UCSD-AML1 (cell line): ENCODE measurements at regions not wholly inside any gene's neighbourhood (a gene's known extent, or its start where the extent isn't known, plus 50 kb on each side); places are given as distances from the start of the nearest gene placed in this dataset.

Experiments
- DNase-seq: peaks from one replicate; lab custom pipeline; 2025; ENCODE audit not compliant: unreplicated experiment; lab: John Stamatoyannopoulos, UW

DNA sequence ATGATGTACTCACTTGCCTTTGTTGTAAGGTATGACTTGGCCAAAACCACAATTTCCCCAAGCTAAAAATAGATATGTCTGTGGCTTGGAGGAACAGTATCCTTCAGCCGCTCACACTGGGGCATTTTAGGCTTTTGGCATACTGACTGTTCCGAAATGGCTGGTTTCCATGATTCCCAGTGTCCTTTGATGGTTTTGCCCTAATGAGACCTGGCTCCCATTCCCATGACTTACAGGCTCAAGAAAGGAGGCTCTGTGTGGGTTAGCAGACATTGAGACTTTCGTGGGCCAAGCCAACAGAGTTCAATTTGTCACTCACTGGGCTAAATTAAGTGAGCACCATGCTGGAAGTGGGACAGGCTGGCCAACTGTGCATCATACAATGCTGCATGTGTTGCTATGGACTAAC is 150.6 kb downstream of the CEP135 start:
- no peak for DNase-seq

DNA sequence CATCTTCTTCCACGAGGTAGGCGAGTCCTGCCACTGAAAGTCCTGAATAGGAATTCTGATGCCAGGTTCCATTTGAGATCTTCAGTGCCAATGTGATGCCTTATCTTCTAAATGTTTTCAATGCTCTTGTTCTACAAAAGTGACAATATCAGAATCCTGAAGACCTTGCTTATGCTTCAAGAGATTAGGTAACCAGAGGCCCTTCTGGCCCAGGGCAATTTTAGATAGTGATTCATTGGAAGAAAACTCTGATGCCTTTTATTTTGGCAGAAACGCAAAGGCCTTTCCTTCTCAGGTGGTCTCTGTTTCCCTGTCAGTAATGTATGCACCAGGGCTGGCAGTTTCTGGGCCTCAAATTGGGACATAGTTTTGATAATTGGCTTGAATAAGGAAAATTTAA is 144.8 kb downstream of the CEP135 start:
- DNase-seq = no peak

DNA sequence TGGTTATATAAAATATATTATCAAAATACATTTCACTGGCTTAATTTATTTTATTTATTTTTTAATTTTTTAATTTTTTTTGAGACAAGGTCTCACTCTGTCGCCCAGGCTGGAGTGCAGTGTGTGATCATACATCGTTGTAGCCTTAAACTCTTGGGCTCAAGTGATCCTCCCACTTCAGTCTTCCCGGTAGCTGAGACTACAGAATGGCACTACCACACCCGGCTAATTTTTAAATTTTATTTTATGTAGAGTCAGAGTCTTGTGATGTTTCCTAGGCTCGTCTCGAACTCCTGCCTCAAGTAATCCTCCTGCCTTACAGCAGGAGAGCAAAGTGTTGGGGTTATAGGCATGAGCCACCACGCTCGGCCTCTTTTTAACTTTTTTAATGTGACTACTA is 143.8 kb downstream of the CEP135 start:
- DNase-seq = no peak

DNA sequence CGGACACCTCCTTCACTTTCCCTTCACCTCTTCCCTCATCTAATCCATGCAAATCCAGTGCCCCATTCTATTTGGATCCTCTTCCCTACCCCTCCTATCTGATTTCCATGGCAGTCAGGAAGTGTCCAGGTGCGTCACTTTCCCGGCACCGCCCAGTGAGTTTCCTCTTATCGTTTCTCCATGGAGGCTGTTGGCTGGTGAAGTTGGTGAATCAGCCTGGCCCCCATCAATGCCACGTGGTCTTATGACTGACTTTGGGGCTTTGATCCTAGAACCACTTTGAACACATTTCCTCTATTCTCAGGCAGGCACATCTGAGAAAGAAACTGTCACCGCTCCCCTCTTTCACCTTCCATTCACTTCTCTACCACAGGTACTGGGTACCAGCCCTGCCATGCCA is 137.8 kb downstream of the CEP135 start:
- DNase-seq = no peak

DNA sequence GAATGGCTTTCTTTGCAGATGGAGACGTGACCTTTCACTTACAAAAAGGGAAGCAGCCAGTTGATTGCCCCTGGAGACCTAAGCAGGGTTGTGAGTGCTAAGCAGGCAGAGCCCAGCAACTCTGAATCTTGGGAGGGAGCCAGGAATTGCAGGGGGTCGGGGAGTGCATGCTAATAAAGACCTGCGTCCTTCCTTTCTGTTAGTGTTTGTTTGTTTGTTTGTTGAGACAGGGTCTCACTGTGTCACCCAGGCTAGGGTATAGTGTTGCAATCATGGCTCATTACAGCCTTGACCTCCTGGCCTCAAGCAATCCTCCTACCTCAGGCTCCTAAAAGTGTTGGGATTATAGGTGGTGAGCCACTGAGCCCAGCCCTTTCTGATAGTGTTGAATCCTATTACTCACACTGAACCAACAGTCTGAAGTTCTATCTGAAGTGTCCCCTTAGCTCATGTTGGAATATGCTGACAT is 137.4 kb downstream of the CEP135 start:
- no peak for DNase-seq

DNA sequence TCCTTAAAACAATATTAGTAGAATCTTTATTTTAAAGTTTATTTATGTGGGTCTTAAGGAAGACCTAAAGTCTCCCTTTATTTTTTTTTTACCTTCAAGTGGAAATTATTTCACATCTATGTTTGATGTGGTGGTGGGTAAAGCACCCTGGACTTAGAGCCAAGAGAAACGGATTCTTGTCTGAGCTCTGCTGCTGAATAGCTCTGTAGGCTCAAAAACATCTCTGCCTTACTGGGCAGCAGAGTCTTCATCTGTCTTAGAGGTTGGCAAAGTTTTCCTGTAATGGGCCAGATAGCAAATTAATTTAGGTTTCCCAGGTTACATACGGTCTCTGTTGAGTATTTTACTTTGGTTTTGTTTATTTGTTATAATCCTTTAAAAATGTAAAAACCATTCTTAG is 136.5 kb downstream of the CEP135 start:
- DNase-seq = no peak

DNA sequence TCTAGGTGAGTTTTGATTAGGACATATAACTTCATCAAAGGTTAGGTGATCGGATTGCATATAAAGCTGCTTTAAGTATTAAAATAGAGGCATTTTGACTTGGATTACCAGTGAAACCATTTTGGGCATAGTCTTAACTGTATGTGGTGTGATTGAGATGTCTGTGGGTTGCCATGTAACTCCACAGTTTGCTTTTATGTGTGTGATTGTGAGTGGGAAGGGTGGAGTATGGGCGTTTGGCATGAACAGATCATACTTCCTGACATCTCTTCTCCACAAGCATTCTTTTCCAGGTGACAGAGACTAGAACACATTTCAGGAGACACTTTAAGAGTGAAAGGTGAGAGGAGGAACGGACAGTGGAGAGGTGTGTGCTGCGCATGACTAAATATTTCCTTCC is 136.1 kb downstream of the CEP135 start:
- DNase-seq = no peak
